ENCODE measurements at regions not wholly inside any gene's neighbourhood (a gene's known extent, or its start where the extent isn't known, plus 50 kb on each side); places are given as distances from the start of the nearest gene placed in this dataset.
"Not testable (repeated sequence)": the region's sequence is repeated elsewhere in the genome, so short reads cannot be mapped to it uniquely, and the experiment has no call there.

DNA sequence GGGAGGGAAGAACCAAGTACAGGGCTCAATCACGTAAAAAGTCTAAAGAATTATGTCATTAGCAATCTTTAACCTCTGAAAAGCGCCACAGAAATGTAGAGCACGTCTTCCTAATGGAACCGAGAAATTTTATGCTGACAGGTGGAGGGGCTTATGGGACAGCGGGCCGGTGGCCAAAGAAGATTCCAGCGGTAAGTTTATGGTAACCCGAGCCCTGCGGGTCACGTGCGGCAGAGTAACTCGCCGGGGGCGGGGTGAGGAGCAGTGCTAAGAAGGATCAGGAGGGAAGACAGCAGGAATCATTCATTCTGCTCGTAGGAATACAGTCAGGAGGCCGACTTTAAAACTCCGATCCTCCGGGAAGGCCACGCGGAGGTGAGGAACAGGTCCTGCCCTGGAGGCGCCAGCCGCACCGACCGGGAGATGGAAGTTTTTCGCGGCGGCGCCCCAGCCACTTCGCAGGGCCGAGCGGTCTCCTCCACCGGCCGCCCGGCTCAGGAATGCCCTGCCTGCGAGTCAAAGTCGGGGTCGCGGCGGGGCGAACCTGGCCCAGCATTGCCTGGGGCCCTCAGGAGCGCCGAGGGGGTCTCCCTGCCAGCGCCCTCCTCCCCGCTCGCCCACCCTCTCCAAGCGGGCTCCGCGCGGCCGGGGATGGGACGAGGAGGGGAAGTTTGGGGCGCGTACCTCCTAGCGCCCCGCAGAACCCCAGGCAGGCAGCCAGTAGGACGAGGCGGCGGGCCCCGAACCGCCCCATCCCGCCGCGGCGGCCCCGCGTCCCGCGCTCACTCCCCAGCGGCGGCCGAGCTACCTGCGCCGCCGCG lies 101.8 kb downstream of the ESM1 start:
- no peak for DNase-seq

GRCh38 chr5:54882841-54883240 lies 102.6 kb downstream of the ESM1 start:
- DNase-seq, result no peak

DNA sequence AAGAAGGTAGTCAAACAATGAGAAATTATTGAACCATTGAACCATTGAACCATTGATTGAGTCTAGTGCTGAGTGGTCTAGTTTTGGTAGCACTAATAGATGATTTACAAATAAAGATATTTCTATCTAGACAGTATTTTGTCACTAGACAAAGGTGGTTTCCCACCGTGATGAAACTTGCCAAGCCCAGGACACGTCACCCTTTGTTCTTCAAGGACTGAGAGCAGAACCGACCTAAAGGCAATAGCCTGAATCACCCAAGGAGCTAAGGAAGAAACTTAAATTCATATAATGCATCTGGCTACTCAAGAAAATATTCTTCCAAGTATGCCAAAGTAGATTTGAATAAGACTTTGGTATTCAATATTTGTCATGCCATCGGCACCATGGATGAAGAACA lies 103.3 kb downstream of the ESM1 start:
- DNase-seq, result no peak

DNA sequence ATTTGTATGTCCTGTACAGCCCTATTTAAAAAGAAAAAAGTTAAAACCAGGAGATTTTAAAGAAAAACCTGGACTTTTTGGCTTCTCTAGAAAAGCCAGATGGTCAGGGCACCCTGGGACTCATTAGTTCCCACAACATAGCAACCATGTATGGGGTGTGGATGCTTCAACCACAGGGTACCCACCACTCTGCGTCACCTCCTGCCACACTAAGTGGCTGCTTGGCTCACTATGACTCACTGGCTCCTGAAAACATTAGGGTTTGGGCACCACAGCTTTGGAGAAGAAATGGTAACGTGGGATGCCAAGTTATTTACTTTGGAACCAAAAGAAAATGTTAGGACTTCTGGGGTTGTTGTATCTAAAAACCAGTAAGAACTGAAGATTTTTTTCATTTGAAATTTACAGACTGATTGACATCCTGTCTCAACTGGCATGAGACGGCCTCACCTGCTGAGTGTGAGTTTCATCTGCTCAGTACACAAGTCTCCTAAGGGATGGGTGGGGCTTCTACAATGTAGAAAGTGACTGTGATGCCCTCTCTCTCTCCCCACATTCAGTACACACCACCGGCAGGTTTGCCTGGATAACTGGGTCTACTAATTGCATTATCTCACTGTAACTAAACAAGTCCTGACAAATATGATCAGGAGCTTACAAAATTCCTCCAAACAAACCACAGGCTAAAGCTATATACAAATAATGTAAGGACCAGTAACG lies 103.9 kb downstream of the ESM1 start:
- DNase-seq, result no peak

DNA sequence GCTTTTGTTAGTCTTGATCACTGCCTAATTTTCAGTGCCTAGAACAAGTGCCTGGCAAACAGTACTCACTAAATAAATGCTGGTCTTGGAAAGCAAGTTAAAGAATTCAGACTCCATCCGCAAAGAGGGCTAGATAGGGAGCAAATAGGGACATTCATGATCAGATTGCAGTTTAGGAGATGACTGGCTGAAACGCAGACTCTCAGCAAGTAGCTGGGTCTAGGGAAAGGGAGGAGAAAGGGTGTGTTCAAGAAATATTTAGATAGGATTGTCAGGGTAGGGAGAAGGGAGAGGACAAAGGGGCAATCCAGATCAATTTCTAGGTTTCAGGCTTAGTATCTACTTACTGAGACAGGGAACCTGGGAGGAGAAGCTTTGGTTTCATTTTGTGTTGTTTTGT lies 108.4 kb downstream of the ESM1 start:
- DNase-seq, result no peak

DNA sequence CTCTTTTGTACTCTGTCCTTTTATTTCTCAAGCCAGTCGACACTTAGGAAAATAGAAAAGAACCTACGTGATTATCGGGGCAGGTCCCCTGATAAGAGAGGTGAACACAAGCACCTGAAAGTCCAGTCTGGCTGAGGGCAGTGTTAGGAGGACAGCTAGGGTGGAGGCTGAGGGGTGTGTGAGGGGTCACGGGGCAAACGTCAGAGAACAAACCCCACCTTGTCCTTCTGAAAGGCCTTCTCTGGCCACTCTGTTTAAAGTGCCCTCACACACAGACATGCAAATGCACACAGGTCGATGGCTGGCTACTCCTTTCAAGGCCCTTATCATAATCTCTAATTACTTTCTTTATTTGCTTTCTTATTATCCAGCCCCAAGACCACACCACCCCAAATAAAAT lies 108.8 kb downstream of the ESM1 start:
- no peak for DNase-seq

GRCh38 chr5:54874337-54875021 lies 110.9 kb downstream of the ESM1 start:
- no peak for DNase-seq

- DNase-seq, result no peak
These were observed 111.7 kb downstream of the ESM1 start for GRCh38 chr5:54873691-54874090.

GRCh38 chr5:54872810-54873209 lies 112.6 kb downstream of the ESM1 start:
- no peak for DNase-seq

DNA sequence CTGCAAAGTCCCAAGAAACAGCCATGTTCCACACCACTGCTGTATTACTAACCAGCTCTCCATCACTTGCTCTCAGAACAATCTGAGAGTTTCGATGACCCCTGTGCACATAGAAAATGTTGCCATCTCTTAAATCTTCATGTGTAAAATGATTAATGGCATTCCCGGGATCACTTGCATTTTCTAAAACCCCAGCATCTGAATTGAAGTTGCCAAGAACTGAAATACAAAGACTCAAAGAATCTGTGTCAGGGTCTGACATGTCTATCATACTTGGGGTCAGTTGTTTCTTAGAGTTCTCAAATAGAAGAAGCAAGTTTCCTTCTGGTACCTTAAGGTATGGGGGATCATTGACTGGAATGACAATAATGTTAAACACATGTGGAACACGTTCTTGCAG lies 115.1 kb downstream of the ESM1 start:
- no peak for DNase-seq

GRCh38 chr5:54869691-54870090 lies 115.7 kb downstream of the ESM1 start:
- no peak for DNase-seq

DNA sequence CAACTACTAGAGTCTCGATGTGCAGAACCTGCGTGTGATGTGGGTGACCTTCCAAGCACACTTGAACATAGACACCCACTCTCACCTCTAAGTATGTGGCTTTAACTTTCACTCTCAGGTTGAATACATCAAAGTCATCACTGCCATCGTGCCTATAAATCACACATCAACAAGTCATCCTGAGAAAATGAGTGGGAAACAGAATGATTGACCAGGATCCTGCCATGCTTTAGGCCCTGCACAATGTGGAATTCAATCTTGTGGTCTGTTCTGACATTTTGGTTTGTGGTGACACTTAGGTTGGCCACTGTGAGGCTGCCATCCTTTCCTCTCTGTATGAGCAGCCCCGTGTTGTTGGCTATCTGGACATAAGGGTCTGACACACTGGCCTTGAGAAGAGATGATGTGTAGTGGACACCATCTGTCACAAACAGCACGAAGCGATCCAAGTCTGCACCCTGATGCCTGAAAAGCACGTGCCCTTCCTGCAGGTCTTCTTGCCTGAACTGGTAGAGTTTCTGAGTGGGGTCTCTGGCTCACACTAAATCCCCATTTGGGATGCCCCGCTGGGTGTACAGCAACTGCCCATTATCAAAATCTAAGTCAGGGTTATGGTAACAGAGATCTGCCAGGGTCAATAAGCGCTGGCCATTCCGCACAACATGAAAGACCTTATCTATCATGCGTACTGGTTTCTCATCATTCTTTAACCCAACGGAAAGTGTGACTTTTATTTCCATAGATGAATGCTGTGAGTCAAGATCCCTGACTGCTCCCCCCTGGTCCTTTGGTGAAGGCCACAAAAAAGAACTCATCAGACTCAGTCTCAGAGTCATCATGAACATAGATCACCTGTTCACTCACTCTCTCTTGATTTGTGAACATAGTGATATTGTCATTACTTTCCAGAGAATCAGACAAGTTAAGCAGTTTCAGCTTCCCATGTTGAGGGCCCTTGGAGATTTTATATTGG lies 116.6 kb downstream of the ESM1 start:
- DNase-seq, result no peak

- no peak for DNase-seq
These were observed 118.0 kb downstream of the ESM1 start for GRCh38 chr5:54867310-54867944.

- DNase-seq, result not testable (repeated sequence)
These were observed 120.4 kb downstream of the ESM1 start for GRCh38 chr5:54864911-54865515.

- no peak for DNase-seq
These were observed 123.4 kb downstream of the ESM1 start for GRCh38 chr5:54862036-54862435.

- DNase-seq, result no peak
These were observed 124.0 kb downstream of the ESM1 start for GRCh38 chr5:54861212-54861894.

DNA sequence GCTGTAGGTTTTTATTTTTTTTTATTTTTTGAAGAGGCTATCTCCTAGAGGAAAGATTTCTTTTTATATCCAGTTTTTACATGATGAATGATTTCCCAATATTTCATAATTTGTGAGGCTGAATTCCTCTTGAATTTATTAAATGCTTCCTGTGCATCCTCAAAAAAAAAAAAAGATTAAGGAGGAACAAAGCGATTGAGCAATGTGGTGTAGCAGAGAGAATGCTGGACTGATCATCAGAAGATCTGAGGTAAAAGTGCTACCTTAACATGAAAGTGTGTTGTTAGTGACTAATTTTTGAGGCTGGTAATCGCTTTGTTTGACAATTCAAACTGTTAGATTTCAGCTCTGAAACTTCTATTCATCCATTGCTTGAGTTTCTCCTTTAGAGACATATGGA lies 125.1 kb downstream of the ESM1 start:
- no peak for DNase-seq

GRCh38 chr5:54859316-54859715 lies 126.1 kb downstream of the ESM1 start:
- DNase-seq, result no peak

- no peak for DNase-seq
These were observed 130.4 kb downstream of the ESM1 start for GRCh38 chr5:54854883-54855581.

DNA sequence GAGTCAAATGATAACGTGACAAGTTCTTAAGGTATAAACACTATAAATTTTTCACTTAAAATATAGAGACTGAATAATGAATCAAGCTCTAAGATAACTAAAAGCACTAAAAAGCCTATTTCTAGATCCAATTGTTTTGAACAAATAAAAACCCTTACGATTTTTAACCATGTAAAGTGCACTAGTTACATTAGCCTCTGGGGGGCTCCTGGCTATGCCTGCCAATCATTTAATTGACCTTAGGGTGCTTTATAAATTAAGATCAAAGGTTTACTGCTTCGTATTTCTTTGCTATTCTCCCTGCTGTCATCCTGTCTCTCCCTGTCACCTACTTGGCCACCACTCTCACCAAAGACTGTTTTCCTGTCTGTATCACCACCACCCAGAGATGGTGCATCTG lies 133.4 kb downstream of the ESM1 start:
- DNase-seq, result no peak
